HepG2 (cell line): ENCODE measurements at regions not wholly inside any gene's neighbourhood (a gene's known extent, or its start where the extent isn't known, plus 50 kb on each side); places are given as distances from the start of the nearest gene placed in this dataset.

Experiments used
- ATAC-seq: fragments of 200-7000 bp; cut with Tn5 transposase; 3 replicates; pipeline ENCODE4 v1.9.1; 2020; ENCODE audit warnings: mild to moderate bottlenecking, moderate library complexity
- BruUV-seq: library from RNA; stranded (reverse); fragments of 400-500 nt; replicated peaks from 2 replicates; lab custom pipeline; 2021; lab: Mats Ljungman, UMichigan
- CTCF ChIA-PET: fragments of 300-600 bp; formaldehyde crosslinking; extraction: SDS; loops from one replicate; lab custom pipeline; 2021; ENCODE audit warnings: low total read pairs, inconsistent platforms, low intra/inter-chr PET ratio; lab: Yijun Ruan, JAX
- POLR2A ChIA-PET: fragments of 350-600 bp; sonication (Branson Sonifier 250); formaldehyde crosslinking; loops from one replicate; lab custom pipeline; 2020; ENCODE audit warnings: antibody characterized with exemption, inconsistent platforms; lab: Yijun Ruan, JAX
- DNase-seq: peaks from one replicate; pipeline ENCODE4 v3.0.0-alpha.2; 2015; ENCODE audit warnings: low spot score
- FAIRE-seq: peaks from 3 replicates; lab custom pipeline; 2011; peaks lifted over from hg19 to GRCh38; lab: Jason Lieb, UNC
- H2AFZ ChIP-seq: one replicate; pipeline ENCODE4 v1.6.1; 2011; ENCODE audit warnings: low read length, inconsistent platforms
- H3K27ac ChIP-seq: fragments of 300-600 bp; 3 replicates; pipeline ENCODE4 v1.8.0; 2011; ENCODE audit warnings: mixed run types, mild to moderate bottlenecking, mixed read lengths, low read length, inconsistent platforms; ENCODE audit not compliant: insufficient read depth; ENCODE audit errors: extremely low read length
- H3K27me3 ChIP-seq, 2 experiments: fragments of 200-600 bp in 1 of 2; 2 replicates in 1 of 2; 3 replicates in 1 of 2; pipeline versions ENCODE4 v1.6.0 to v1.8.0; 2011; ENCODE audit warnings: low read length in 2 of 2, mild to moderate bottlenecking in 2 of 2, moderate library complexity in 2 of 2, inconsistent platforms in 1 of 2; ENCODE audit not compliant: insufficient read depth in 2 of 2, control insufficient read depth in 1 of 2
- H3K36me3 ChIP-seq, 2 experiments: fragments of 200-600 bp in 1 of 2; replicated peaks in 1 of 2; 2 replicates in 1 of 2; 3 replicates in 1 of 2; pipeline versions ENCODE4 v1.5.1 to v1.8.0; 2011; ENCODE audit warnings: low read length in 2 of 2, inconsistent platforms in 1 of 2; ENCODE audit not compliant: insufficient read depth in 2 of 2, control insufficient read depth in 1 of 2
- H3K4me1 ChIP-seq: 2 replicates; pipeline ENCODE4 v1.5.1; 2012; ENCODE audit warnings: low read length, inconsistent platforms; ENCODE audit not compliant: insufficient read depth
- H3K4me2 ChIP-seq: 2 replicates; pipeline ENCODE4 v1.6.0; 2011; ENCODE audit warnings: low read depth, low read length, inconsistent platforms
- H3K4me3 ChIP-seq, 3 experiments: fragments of 200-600 bp in 1 of 3; sonication (generic), shearing (Covaris generic) in 1 of 3; replicated peaks in 1 of 3; 2 replicates each; pipeline ENCODE4 v1.5.1; 2011 to 2016; ENCODE audit warnings: low read length in 3 of 3, inconsistent platforms in 2 of 3, low read depth in 2 of 3, mild to moderate bottlenecking in 2 of 3, control low read depth in 1 of 3, mixed read lengths in 1 of 3; ENCODE audit not compliant: insufficient read depth in 1 of 3
- H3K79me2 ChIP-seq: one replicate; pipeline ENCODE4 v1.6.1; 2011; ENCODE audit warnings: low read length, inconsistent platforms; ENCODE audit not compliant: insufficient read depth
- H3K9ac ChIP-seq: 2 replicates; pipeline ENCODE4 v1.6.0; 2011; ENCODE audit warnings: mild to moderate bottlenecking, low read depth, low read length, inconsistent platforms; ENCODE audit not compliant: insufficient read depth
- H3K9me3 ChIP-seq: 2 replicates; pipeline ENCODE4 v1.5.1; 2012; ENCODE audit warnings: mild to moderate bottlenecking, low read length
- H4K20me1 ChIP-seq: 2 replicates; pipeline ENCODE4 v1.6.0; 2011; ENCODE audit warnings: inconsistent platforms, mild to moderate bottlenecking, low read length, moderate library complexity; ENCODE audit not compliant: insufficient read depth
- GATAD2A ChIP-seq: IDR thresholded peaks from 2 replicates; pipeline ENCODE4 v1.6.1; 2016
- HNF4A ChIP-seq: sonication (generic); formaldehyde crosslinking; IDR thresholded peaks from 2 replicates; pipeline ENCODE4 v1.4.0; 2020; ENCODE audit warnings: missing genetic modification reagents
- JARID2 ChIP-seq: sonication (generic); formaldehyde crosslinking; IDR thresholded peaks from 2 replicates; pipeline ENCODE4 v1.8.1; 2023; ENCODE audit warnings: missing genetic modification reagents, inconsistent platforms; ENCODE audit not compliant: insufficient replicate concordance
- NFATC3 ChIP-seq: sonication (generic); formaldehyde crosslinking; IDR thresholded peaks from 2 replicates; pipeline ENCODE4 v1.5.1; 2020; ENCODE audit warnings: mild to moderate bottlenecking, missing genetic modification reagents
- NR2F1 ChIP-seq, 2 experiments: fragments of 450-650 bp in 1 of 2; formaldehyde crosslinking in 1 of 2; IDR thresholded peaks; 2 replicates each; pipeline versions ENCODE4 v1.5.0 to v1.6.1; 2016 to 2020; ENCODE audit warnings: mild to moderate bottlenecking in 1 of 2, missing compliant biosample characterization in 1 of 2, missing genetic modification reagents in 1 of 2, moderate library complexity in 1 of 2
- PAF1 ChIP-seq: IDR thresholded peaks from 2 replicates; pipeline ENCODE4 v1.6.1; 2016; ENCODE audit warnings: missing genetic modification reagents, missing compliant biosample characterization
- RFX3 ChIP-seq: IDR thresholded peaks from 2 replicates; pipeline ENCODE4 v1.6.1; 2016; ENCODE audit warnings: missing biosample characterization, missing genetic modification reagents
- SAFB2 ChIP-seq: sonication (generic); formaldehyde crosslinking; IDR thresholded peaks from 2 replicates; pipeline ENCODE4 v1.5.1; 2020; ENCODE audit warnings: missing genetic modification reagents, low read depth, mild to moderate bottlenecking, borderline replicate concordance
- TAF15 ChIP-seq: fragments of 200-400 bp; formaldehyde crosslinking; IDR thresholded peaks from one replicate; pipeline ENCODE4 v1.6.1; 2018; ENCODE audit warnings: mild to moderate bottlenecking, low read depth, low read length; ENCODE audit not compliant: poor library complexity, severe bottlenecking
- ZKSCAN5 ChIP-seq: sonication (generic); formaldehyde crosslinking; IDR thresholded peaks from 2 replicates; pipeline ENCODE4 v1.5.1; 2020; ENCODE audit warnings: mild to moderate bottlenecking, missing genetic modification reagents
- ZNF644 ChIP-seq: IDR thresholded peaks from 2 replicates; pipeline ENCODE4 v1.6.1; 2016; ENCODE audit warnings: low read depth
- ZNF768 ChIP-seq: sonication (generic); formaldehyde crosslinking; IDR thresholded peaks from 2 replicates; pipeline ENCODE4 v1.4.0; 2020; ENCODE audit warnings: missing genetic modification reagents
- WGBS: methylation state at CpG from one replicate; pipeline ENCODE4 v1.1.6; 2017; ENCODE audit warnings: low lambda C conversion rate; 5-methylcytosine and 5-hydroxymethylcytosine counted together
- in situ Hi-C: cut with HindIII; loops from 2 replicates; pipeline ENCODE4 v1.10.0; 2017; ENCODE audit warnings: low pct_unique_long_range_greater_than_20kb; ENCODE audit not compliant: extremely low pct_ligation_motif_present
- intact Hi-C: fragments of 100-400 bp; cut with micrococcal nuclease; formaldehyde crosslinking; loops from one replicate; pipeline ENCODE4 v1.10.0; 2022; ENCODE audit not compliant: unreplicated experiment

DNA sequence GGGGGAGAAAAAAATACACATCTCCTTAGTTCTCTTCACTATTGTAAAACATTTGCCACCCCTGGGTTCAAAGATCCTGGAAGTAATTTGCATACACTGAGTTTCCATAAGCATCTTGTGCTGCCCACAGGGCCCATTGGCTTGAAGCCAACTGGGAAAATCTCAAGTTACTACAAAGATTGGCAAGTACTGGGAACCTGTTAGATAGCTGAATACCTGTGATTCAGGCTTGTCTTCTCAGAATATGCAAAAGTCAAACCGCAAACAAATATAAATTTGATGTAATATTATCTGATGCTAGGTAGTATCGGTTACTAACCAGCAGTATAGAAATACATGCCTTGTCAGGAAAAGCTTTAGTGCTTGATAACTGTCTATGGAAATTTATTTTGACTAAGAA lies 156.9 kb upstream of the FST start (continued):
- TF ChIP-seq TAF15 (no peak), ZNF768 (CRISPR knock-in tag) (no peak), NFATC3 (CRISPR knock-in tag) (no peak), JARID2 (CRISPR knock-in tag) (no peak), ZKSCAN5 (no peak), GATAD2A (CRISPR knock-in tag) (no peak), RFX3 (CRISPR knock-in tag) (no peak)

GRCh38 chr5:53323943-53324642 lies 156.3 kb upstream of the FST start:
- WGBS, result 0% methylated on average over 1 of the region's 1 CpG
- H3K4me3 ChIP-seq, result no peak overlapping the region
- no peaks in the 10 kb centered on the region for H3K36me3 ChIP-seq
- CTCF ChIA-PET, result no interaction called here
- intact Hi-C loops, result no loop called here
- DNase-seq (peak; percentile 7), ATAC-seq (peak; percentile 50; the same call in 1 of the 3 replicates), FAIRE-seq (no peak)
- no peak overlapping the region for H3K4me2 ChIP-seq
- TF ChIP-seq NR2F1 (CRISPR knock-in tag; IDR thresholded peaks at IDR 0.05), result 0 out of 4 replicates have a peak, but pooled peaks of 1 of the 2 experiments have one; percentile 20
- TF ChIP-seq SAFB2 (CRISPR knock-in tag), result no peak
- TF ChIP-seq PAF1 (CRISPR knock-in tag), result no peak
- TF ChIP-seq ZNF644 (CRISPR knock-in tag), result 0 out of 2 replicates have a peak, but pooled peaks have one; percentile 12
- peak; percentile 43 for TF ChIP-seq HNF4A (CRISPR knock-in tag)
- H3K27me3 ChIP-seq, result no peaks in the 10 kb centered on the region; a peak in 1 of 5 replicates
- H2AFZ ChIP-seq, result no peak overlapping the region
- 0 out of 2 replicates have a peak, but pooled peaks cover 7% of the 10 kb centered on the region for H3K4me1 ChIP-seq
- no peaks in the 10 kb centered on the region for H4K20me1 ChIP-seq
- no peak overlapping the region for H3K27ac ChIP-seq
- H3K9me3 ChIP-seq, result no peaks in the 10 kb centered on the region
- no peak overlapping the region for H3K9ac ChIP-seq
- in situ Hi-C loops, result no loop called here
- POLR2A ChIA-PET, result no interaction called here
- no peaks in the 10 kb centered on the region for H3K79me2 ChIP-seq
- BruUV-seq, result no TSS peak
